K562 (cell line): ENCODE measurements at regions not wholly inside any gene's neighbourhood (a gene's known extent, or its start where the extent isn't known, plus 50 kb on each side); places are given as distances from the start of the nearest gene placed in this dataset.

ENCODE experiments used
- ATAC-seq: fragments of 200-7000 bp; cut with Tn5 transposase; 3 replicates; pipeline ENCODE4 v1.9.1; 2020; ENCODE audit warnings: moderate library complexity
- BruUV-seq: library from RNA; stranded (reverse); fragments of 400-500 nt; replicated peaks from 2 replicates; lab custom pipeline; 2021; lab: Mats Ljungman, UMichigan
- CTCF ChIA-PET: fragments of 300-600 bp; formaldehyde crosslinking; extraction: SDS; loops from one replicate; lab custom pipeline; 2021; ENCODE audit warnings: low intra/inter-chr PET ratio; lab: Yijun Ruan, JAX
- POLR2A ChIA-PET: fragments of 300-600, 350-650 bp; sonication (Branson Sonifier 250); formaldehyde crosslinking; extraction: SDS; loops from one replicate; lab custom pipeline; 2021; ENCODE audit warnings: antibody characterized with exemption, inconsistent platforms; lab: Yijun Ruan, JAX
- DNase-seq, 4 experiments: peaks; one replicate each; pipeline versions ENCODE4 v3.0.0 to v3.0.0-alpha.2; 2011 to 2018; ENCODE audit warnings: low spot score in 3 of 4, mixed read lengths in 3 of 4; ENCODE audit errors: extremely low read depth in 1 of 4
- FAIRE-seq: peaks from 2 replicates; lab custom pipeline; 2011; peaks lifted over from hg19 to GRCh38; lab: Jason Lieb, UNC
- H2AFZ ChIP-seq: 2 replicates; pipeline ENCODE4 v1.6.0; 2011; ENCODE audit warnings: low read depth, low read length, control low read depth, inconsistent platforms
- H3K27ac ChIP-seq: fragments of 200-600 bp; 3 replicates; pipeline ENCODE4 v1.8.0; 2011; ENCODE audit warnings: low read depth, mild to moderate bottlenecking, control low read depth, inconsistent platforms, low read length, moderate library complexity, mixed read lengths; ENCODE audit errors: extremely low read depth
- H3K27me3 ChIP-seq, 2 experiments: fragments of 300-600 bp in 1 of 2; 2 replicates in 1 of 2; 3 replicates in 1 of 2; pipeline versions ENCODE4 v1.6.0 to v1.8.0; 2011; ENCODE audit warnings: inconsistent platforms in 2 of 2, low read length in 2 of 2, mild to moderate bottlenecking in 1 of 2, mixed read lengths in 1 of 2, moderate library complexity in 1 of 2; ENCODE audit not compliant: control insufficient read depth in 2 of 2, insufficient read depth in 2 of 2
- H3K36me3 ChIP-seq: fragments of 300-600 bp; 3 replicates; pipeline ENCODE4 v1.8.0; 2011; ENCODE audit warnings: mild to moderate bottlenecking, low read length, inconsistent platforms; ENCODE audit not compliant: control insufficient read depth, insufficient read depth
- H3K4me1 ChIP-seq, 2 experiments: fragments of 200-600 bp in 1 of 2; replicated peaks in 1 of 2; 2 replicates in 1 of 2; 3 replicates in 1 of 2; pipeline versions ENCODE4 v1.5.1 to v1.8.0; 2011; ENCODE audit warnings: inconsistent platforms in 2 of 2, low read length in 2 of 2, mild to moderate bottlenecking in 1 of 2, mixed read lengths in 1 of 2, moderate library complexity in 1 of 2; ENCODE audit not compliant: control insufficient read depth in 2 of 2, insufficient read depth in 2 of 2
- H3K4me2 ChIP-seq: 2 replicates; pipeline ENCODE4 v1.6.1; 2011; ENCODE audit warnings: low read length, control low read depth, inconsistent platforms, mixed read lengths; ENCODE audit not compliant: insufficient read depth
- H3K4me3 ChIP-seq: fragments of 200-600 bp; sonication (generic), shearing (Covaris generic); 2 replicates; pipeline ENCODE4 v1.5.1; 2016; ENCODE audit warnings: control low read depth, inconsistent platforms
- H3K79me2 ChIP-seq: fragments of 200-600 bp; 3 replicates; pipeline ENCODE4 v1.8.0; 2011; ENCODE audit warnings: low read length, inconsistent platforms; ENCODE audit not compliant: control insufficient read depth, insufficient read depth
- H3K9ac ChIP-seq, 2 experiments: 2 replicates each; pipeline versions ENCODE4 v1.6.0 to v1.6.1; 2011; ENCODE audit warnings: low read depth in 2 of 2, low read length in 2 of 2, control low read depth in 1 of 2, inconsistent platforms in 1 of 2, mild to moderate bottlenecking in 1 of 2, mixed read lengths in 1 of 2; ENCODE audit not compliant: insufficient read depth in 1 of 2
- H3K9me1 ChIP-seq: one replicate; pipeline ENCODE4 v1.6.0; 2011; ENCODE audit warnings: inconsistent platforms, mild to moderate bottlenecking, low read length, moderate library complexity; ENCODE audit not compliant: control insufficient read depth, insufficient read depth
- H3K9me3 ChIP-seq: replicated peaks from 2 replicates; pipeline ENCODE4 v1.5.1; 2011; ENCODE audit warnings: low read depth, low read length, inconsistent platforms; ENCODE audit not compliant: control insufficient read depth, insufficient read depth
- H4K20me1 ChIP-seq: replicated peaks from 2 replicates; pipeline ENCODE4 v1.6.1; 2011; ENCODE audit warnings: low read length, inconsistent platforms, mixed read lengths; ENCODE audit not compliant: control insufficient read depth, insufficient read depth
- ATF2 ChIP-seq: sonication (generic); formaldehyde crosslinking; IDR thresholded peaks from 2 replicates; pipeline ENCODE4 v1.8.1; 2022; ENCODE audit warnings: missing genetic modification reagents
- CBX3 ChIP-seq, 2 experiments: IDR thresholded peaks; 1 replicate in 1 of 2; 2 replicates in 1 of 2; pipeline ENCODE4 v1.6.1; 2012; ENCODE audit warnings: inconsistent platforms in 2 of 2, low read length in 2 of 2, borderline replicate concordance in 1 of 2, control low read depth in 1 of 2
- E2F1 ChIP-seq: sonication (generic); formaldehyde crosslinking; IDR thresholded peaks from 2 replicates; pipeline ENCODE4 v1.8.1; 2023; ENCODE audit warnings: mild to moderate bottlenecking, missing genetic modification reagents, moderate library complexity
- ELF2 ChIP-seq: fragments of 250-450 bp; sonication (Bioruptor Pico); IDR thresholded peaks from 2 replicates; pipeline ENCODE4 v1.5.0; 2021; ENCODE audit warnings: mild to moderate bottlenecking
- ILK ChIP-seq: fragments of 450-650 bp; IDR thresholded peaks from 2 replicates; pipeline ENCODE4 v1.6.1; 2016; ENCODE audit warnings: missing genetic modification characterization, low read depth, mild to moderate bottlenecking, missing compliant biosample characterization, moderate library complexity, borderline replicate concordance
- KDM2B ChIP-seq: fragments of 250-450 bp; sonication (Bioruptor Pico); IDR thresholded peaks from 2 replicates; pipeline ENCODE4 v1.8.0; 2021; ENCODE audit warnings: mild to moderate bottlenecking, moderate library complexity
- KLF13 ChIP-seq: fragments of 450-650 bp; IDR thresholded peaks from 2 replicates; pipeline ENCODE4 v1.6.1; 2016; ENCODE audit warnings: missing genetic modification characterization, low read depth, mild to moderate bottlenecking, missing compliant biosample characterization, moderate library complexity, borderline replicate concordance
- MLX ChIP-seq, 2 experiments: fragments of 450-650 bp in 1 of 2; sonication (generic) in 1 of 2; formaldehyde crosslinking; conservative IDR thresholded peaks; 2 replicates each; pipeline versions ENCODE4 v1.4.0 to v1.8.1; 2020 to 2022; ENCODE audit warnings: mild to moderate bottlenecking in 1 of 2, missing genetic modification reagents in 1 of 2
- NCOA2 ChIP-seq, 2 experiments: fragments of 450-650 bp; IDR thresholded peaks; 2 replicates each; pipeline ENCODE4 v1.6.1; 2018; ENCODE audit warnings: mild to moderate bottlenecking in 2 of 2, moderate library complexity in 1 of 2; ENCODE audit not compliant: partially characterized antibody in 2 of 2
- NFE2 ChIP-seq: IDR thresholded peaks from 2 replicates; pipeline ENCODE4 v1.6.1; 2014; ENCODE audit warnings: antibody characterized with exemption, low read depth
- SAFB2 ChIP-seq: fragments of 200-400 bp; formaldehyde crosslinking; IDR thresholded peaks from 2 replicates; pipeline ENCODE4 v1.6.1; 2018; ENCODE audit warnings: borderline replicate concordance, low read length, low read depth, moderate library complexity; ENCODE audit not compliant: severe bottlenecking
- SMARCA4 ChIP-seq: fragments of 450-650 bp; IDR thresholded peaks from 2 replicates; pipeline ENCODE4 v1.6.1; 2016
- SREBF1 ChIP-seq: fragments of 150-350 bp; IDR thresholded peaks from 2 replicates; pipeline ENCODE4 v1.6.1; 2014; ENCODE audit warnings: antibody characterized with exemption, low read depth, low read length, borderline replicate concordance
- TFE3 ChIP-seq: fragments of 450-650 bp; formaldehyde crosslinking; IDR thresholded peaks from 2 replicates; pipeline ENCODE4 v1.4.0; 2020; ENCODE audit warnings: mild to moderate bottlenecking, mixed read lengths
- ZNF384 ChIP-seq: IDR thresholded peaks from 2 replicates; pipeline ENCODE4 v1.6.1; 2012; ENCODE audit warnings: low read depth, low read length, improper control_type of control experiment
- ZNF398 ChIP-seq: fragments of 250-450 bp; sonication (Bioruptor Pico); IDR thresholded peaks from 2 replicates; pipeline ENCODE4 v1.8.0; 2021; ENCODE audit warnings: moderate library complexity, mild to moderate bottlenecking, inconsistent platforms
- WGBS: fragments of 100-300 bp; shearing (Covaris generic); methylation state at CpG from one replicate; pipeline ENCODE4 v1.1.6; 2016; ENCODE audit warnings: low coverage, mixed read lengths; ENCODE audit not compliant: insufficient coverage; ENCODE audit errors: missing lambda C conversion rate; 5-methylcytosine and 5-hydroxymethylcytosine counted together
- in situ Hi-C: fragments of 300-500 bp; cut with MboI; formaldehyde crosslinking; loops from 4 replicates; pipeline ENCODE4 v1.15.0; 2018; ENCODE audit warnings: inconsistent platforms, mixed read lengths
- intact Hi-C: fragments of 100-400 bp; cut with micrococcal nuclease; formaldehyde crosslinking; loops from 2 replicates; pipeline ENCODE4 v1.14.2; 2022

GRCh38 chr4:37759833-37760232 lies 66.7 kb upstream of the PGM2 start:
- intact Hi-C loops (no loop called here), in situ Hi-C loops (no loop called here)
- H3K4me3 ChIP-seq: no peak overlapping the region
- no peaks in the 10 kb centered on the region for H4K20me1 ChIP-seq
- no peaks in the 10 kb centered on the region for H3K9me3 ChIP-seq
- no peaks in the 10 kb centered on the region for H3K9me1 ChIP-seq
- H3K36me3 ChIP-seq: no peaks in the 10 kb centered on the region
- no peak overlapping the region for H3K9ac ChIP-seq
- H3K4me2 ChIP-seq: no peak overlapping the region
- H2AFZ ChIP-seq: no peak overlapping the region
- H3K79me2 ChIP-seq: no peaks in the 10 kb centered on the region
- FAIRE-seq (no peak), ATAC-seq (no peak), DNase-seq (no peak)
- peaks cover 6 to 11% of the 10 kb centered on the region in 2 experiments for H3K27me3 ChIP-seq
- no peaks in the 10 kb centered on the region for H3K4me1 ChIP-seq
- ChIA-PET CTCF (no interaction called here), POLR2A (interaction anchor here (0.6 kb wide), 1 partner anchor 221 kb away, joined by 3 read pairs; no protein-coding TSS in a partner anchor)
- H3K27ac ChIP-seq: no peak overlapping the region
- no TSS peak for BruUV-seq
- WGBS: 0% methylated on average over 1 of the region's 1 CpG
- no peak for TF ChIP-seq ZNF398 (CRISPR knock-in tag)
- no peak for TF ChIP-seq MLX (CRISPR knock-in tag; conservative IDR thresholded peaks at IDR 0.05)
- no peak for TF ChIP-seq CBX3 (IDR thresholded peaks at IDR 0.05; ENCODE audit: borderline replicate concordance in 1 of 2, low read length in 2 of 2)
- TF ChIP-seq KDM2B (CRISPR knock-in tag): no peak
- no peak for TF ChIP-seq NCOA2 (IDR thresholded peaks at IDR 0.05; ENCODE audit: partially characterized antibody in 2 of 2)
- TF ChIP-seq TFE3 (CRISPR knock-in tag): no peak
- TF ChIP-seq ELF2 (CRISPR knock-in tag): no peak
- TF ChIP-seq ZNF384: no peak
- TF ChIP-seq ILK: no peak
- TF ChIP-seq SAFB2: no peak
- TF ChIP-seq NFE2: no peak
- no peak for TF ChIP-seq SMARCA4
- no peak for TF ChIP-seq KLF13 (tag)
- no peak for TF ChIP-seq E2F1
- TF ChIP-seq SREBF1: no peak
- no peak for TF ChIP-seq ATF2 (CRISPR knock-in tag)
